GM21367 (cell line): ENCODE measurements at regions not wholly inside any gene's neighbourhood (a gene's known extent, or its start where the extent isn't known, plus 50 kb on each side); places are given as distances from the start of the nearest gene placed in this dataset.

ENCODE experiments used
- ATAC-seq: cut with Tn5 transposase; IDR thresholded peaks from one replicate; pipeline ENCODE4 v1.9.1; 2021; ENCODE audit not compliant: unreplicated experiment

GRCh38 chr2:204470178-204470620 is 75.1 kb upstream of the PARD3B start:
- no peak for ATAC-seq

- ATAC-seq, result no peak
These were observed 74.6 kb upstream of the PARD3B start for GRCh38 chr2:204470621-204471196.

GRCh38 chr2:204472375-204472774 is 72.9 kb upstream of the PARD3B start:
- no peak for ATAC-seq

GRCh38 chr2:204473224-204473623 is 72.1 kb upstream of the PARD3B start:
- ATAC-seq, result no peak

GRCh38 chr2:204475399-204475798 is 69.9 kb upstream of the PARD3B start:
- no peak for ATAC-seq

- ATAC-seq, result no peak
These were observed 67.8 kb upstream of the PARD3B start for GRCh38 chr2:204477358-204477950.

GRCh38 chr2:204479557-204479956 is 65.7 kb upstream of the PARD3B start:
- no peak for ATAC-seq

GRCh38 chr2:204480676-204481075 is 64.6 kb upstream of the PARD3B start:
- no peak for ATAC-seq

- ATAC-seq, result no peak
These were observed 61.6 kb upstream of the PARD3B start for GRCh38 chr2:204483608-204484081.

- no peak for ATAC-seq
These were observed 59.0 kb upstream of the PARD3B start for GRCh38 chr2:204486321-204486720.

GRCh38 chr2:204486805-204487204 is 58.5 kb upstream of the PARD3B start:
- no peak for ATAC-seq

- no peak for ATAC-seq
These were observed 57.6 kb upstream of the PARD3B start for GRCh38 chr2:204487447-204488229.

GRCh38 chr2:204491528-204491927 is 53.7 kb upstream of the PARD3B start:
- ATAC-seq, result no peak

- no peak for ATAC-seq
These were observed 52.9 kb upstream of the PARD3B start for GRCh38 chr2:204492417-204492816.

GRCh38 chr2:204494681-204495080 is 50.6 kb upstream of the PARD3B start:
- ATAC-seq, result no peak

- no peak for ATAC-seq
These were observed 49.9 kb upstream of the PARD3B start for GRCh38 chr2:204495381-204495780.
